ENCODE measurements at regions not wholly inside any gene's neighbourhood (a gene's known extent, or its start where the extent isn't known, plus 50 kb on each side); places are given as distances from the start of the nearest gene placed in this dataset.

DNA sequence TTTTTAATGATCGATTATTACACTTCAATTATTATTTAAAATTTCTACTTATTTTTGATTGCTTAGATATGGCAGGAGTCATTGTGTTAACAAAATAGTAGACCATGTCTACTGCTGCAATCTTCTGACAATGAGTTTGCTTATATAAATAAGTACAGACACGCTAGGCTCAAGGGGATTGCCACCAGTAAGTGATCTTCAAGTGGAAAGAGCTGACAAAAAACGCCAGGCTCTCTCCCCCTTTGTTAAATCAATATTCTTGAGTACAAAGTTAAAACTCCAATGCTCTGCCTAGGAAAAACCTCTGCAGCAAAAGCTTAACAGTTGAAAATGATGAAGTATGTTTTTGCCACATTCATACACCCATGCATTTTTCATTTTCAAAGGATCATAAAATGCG lies 738.1 kb downstream of the HDGFL1 start:
- TF ChIP-seq POLR2A (IDR thresholded peaks at IDR 0.05) (no peak), POLR2AphosphoS5 (IDR thresholded peaks at IDR 0.05) (no peak)
- TF ChIP-seq, protein P1, sequence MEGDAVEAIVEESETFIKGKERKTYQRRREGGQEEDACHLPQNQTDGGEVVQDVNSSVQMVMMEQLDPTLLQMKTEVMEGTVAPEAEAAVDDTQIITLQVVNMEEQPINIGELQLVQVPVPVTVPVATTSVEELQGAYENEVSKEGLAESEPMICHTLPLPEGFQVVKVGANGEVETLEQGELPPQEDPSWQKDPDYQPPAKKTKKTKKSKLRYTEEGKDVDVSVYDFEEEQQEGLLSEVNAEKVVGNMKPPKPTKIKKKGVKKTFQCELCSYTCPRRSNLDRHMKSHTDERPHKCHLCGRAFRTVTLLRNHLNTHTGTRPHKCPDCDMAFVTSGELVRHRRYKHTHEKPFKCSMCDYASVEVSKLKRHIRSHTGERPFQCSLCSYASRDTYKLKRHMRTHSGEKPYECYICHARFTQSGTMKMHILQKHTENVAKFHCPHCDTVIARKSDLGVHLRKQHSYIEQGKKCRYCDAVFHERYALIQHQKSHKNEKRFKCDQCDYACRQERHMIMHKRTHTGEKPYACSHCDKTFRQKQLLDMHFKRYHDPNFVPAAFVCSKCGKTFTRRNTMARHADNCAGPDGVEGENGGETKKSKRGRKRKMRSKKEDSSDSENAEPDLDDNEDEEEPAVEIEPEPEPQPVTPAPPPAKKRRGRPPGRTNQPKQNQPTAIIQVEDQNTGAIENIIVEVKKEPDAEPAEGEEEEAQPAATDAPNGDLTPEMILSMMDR (IDR thresholded peaks at IDR 0.05): no peak
